ENCODE measurements at regions not wholly inside any gene's neighbourhood (a gene's known extent, or its start where the extent isn't known, plus 50 kb on each side); places are given as distances from the start of the nearest gene placed in this dataset.
A peak's percentile ranks its signal among the peaks of the same experiment; 100 is the strongest.

DNA sequence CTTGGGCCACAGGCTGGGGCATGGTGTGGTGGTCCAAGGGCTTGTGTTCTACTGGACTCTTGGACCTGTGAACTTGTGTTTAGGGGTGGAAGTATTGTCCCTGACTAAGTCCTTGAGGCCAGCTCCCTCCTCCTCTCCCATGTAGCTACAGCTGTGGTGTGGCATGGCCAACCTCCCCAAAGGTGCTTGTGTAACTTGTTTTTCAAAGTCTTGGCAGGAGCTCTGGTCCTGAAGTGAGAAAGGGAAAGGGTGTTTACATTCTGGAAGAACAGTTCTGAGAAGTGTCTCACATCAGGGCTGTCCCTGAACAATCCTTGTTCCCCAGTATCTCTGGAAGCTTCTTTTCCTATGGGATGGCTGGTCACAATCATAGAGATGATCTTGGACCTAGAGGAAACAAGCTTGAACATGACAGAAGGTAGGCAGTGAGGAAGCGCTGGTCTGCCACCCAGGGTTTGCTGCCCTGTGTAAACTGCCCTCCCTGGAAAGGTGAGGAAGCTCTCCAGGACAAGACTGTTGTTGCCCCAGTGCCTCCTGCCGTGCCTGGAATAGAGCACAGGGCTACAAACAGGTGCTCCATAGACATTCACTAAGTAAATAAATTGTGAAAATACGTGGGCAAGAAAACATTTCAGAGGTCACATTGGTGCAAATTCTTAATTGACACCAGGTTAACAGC is 64.6 kb upstream of the KLF9 start:
- no peak for DNase-seq (ENCODE audit: low read depth in 3 of 3)

DNA sequence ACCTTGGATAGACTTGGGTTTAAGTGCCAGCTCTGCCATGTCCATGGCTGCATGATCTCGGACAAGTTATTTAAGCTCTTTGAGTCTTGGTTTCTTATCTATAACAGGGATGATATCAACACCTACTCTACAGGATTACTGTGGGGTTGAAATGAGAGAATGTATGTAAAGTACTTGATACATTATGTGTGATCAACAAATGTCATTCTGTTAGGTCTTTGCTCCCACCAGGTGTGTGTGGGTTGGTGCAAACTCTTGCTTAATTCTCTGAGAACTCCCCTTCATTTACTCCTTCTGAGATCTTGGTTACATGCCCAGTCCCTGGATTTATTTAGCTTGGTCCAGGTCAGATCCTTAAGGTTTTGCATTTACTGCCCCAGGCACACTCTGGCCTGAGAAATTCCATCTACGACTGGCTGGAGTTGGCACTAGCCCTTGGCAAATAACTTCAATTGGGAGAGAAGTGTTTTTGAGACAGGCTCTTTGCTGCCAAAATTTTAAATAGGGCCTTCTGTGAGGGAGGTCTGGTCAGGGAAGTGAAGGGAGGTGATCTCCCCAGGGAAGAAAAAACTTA is 63.5 kb upstream of the KLF9 start:
- DNase-seq (ENCODE audit: low read depth in 3 of 3): no peak

GRCh38 chr9:70477146-70477745 is 62.8 kb upstream of the KLF9 start:
- DNase-seq (ENCODE audit: low read depth in 3 of 3): no peak

GRCh38 chr9:70475211-70475610 is 60.8 kb upstream of the KLF9 start:
- no peak for DNase-seq (ENCODE audit: low read depth in 3 of 3)

DNA sequence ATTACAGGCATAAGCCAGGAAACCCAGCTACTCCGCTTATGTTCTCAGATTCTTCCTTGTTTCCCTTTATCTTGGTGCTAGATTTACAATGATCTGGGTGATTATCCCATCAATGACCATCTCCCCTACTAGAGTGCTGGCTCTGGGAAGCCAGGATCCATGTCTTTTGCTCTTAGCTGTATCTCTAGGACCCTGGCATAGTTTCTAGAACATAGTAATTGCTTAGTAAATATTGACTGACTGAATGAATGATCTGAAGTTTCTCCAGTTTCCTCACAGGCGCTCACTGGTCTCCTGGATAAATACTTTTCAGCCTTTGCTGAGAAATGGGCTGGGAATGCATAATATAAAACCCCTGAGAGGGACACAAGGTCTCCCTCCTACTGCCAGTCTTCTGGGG is 60.0 kb upstream of the KLF9 start:
- no peak for DNase-seq (ENCODE audit: low read depth in 3 of 3)

DNA sequence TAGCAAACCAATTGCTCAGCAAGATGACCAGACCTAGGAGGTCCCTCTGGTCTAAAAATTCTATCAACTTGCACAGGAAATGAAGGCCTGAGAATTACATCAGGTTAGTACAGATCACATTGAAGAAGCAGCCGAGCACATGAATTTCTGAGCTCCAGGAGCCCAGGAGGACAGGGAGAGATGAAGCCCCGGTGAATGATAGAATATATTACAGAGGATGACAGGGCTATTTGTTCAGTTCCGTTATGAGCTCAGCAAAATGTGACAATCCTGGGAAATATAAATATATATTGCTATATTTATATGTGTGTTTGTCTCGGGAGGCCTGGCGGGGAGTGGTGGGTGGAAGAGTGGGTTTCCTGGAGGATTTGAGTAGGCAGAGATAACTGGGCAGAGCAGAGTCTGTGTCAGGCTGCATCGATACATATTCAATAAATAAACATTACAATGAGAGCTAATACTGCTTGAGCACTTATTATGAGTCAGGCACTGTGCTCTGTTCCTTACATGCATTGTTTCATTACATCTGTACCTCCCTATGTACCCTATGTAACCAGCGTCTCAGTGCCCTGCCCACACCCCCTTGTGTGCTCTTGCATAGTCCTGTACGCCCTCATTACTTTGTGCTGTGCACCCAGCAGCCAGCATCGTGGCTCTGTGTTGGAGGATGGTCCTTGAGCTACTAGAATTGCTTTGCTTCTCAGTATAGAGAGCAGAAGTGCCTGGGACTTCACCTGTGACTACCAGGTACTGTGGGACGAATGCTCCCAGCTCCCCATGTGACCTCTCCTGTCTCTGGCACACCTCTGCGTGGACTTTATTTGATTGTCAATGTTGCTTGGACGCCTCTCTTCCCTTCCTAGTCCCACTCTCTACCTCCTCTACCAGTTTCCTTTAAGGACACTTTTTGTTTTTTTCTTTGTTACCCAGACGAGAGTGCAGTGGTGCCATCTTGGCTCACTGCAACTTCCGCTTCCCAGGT is 58.1 kb upstream of the KLF9 start:
- no peak for DNase-seq (ENCODE audit: low read depth in 3 of 3)

DNA sequence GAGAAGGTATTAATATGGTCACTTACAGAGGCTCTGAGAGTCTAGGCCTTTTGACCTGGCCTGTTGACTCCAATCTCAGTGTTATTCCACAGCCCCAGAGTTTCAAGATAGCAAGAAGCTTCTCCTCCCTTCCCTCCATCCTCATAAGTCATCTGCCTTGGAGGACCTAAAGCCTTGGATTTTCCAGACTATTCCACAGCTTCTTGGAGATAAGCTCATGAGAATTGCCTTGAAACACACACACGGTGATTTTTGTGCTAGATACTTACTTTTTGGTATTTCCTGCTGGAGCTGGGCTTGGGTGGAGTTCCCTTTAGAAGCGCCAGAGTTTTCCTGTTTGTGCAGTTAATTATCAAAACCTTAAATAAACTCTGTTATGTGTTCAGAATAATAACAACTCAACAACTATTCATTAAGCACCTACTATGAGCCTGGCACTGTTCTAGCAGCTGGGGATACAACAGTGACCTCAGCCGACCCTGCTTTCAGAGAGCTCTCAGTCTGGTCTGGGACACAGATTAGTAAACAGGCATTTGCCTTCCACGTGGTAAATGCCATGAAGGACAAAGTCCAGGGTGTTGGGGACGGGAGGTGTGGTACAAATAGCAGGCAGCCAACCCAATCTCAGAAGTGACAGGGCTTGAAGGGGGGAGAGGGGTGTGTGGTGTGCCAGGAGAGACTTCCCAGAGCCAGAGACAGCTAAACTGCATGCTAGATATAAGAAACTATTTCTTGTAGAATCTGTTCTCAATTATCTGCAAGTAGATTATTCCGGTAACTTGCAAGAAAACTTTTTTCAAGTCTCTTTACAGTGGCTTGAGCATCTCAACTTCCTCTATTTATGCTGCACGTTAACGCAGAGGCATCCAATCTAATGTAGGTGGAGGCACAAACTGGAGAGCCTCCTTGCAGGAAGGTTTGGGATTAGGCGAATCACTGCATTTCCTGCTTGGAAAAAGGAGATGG is 55.9 kb upstream of the KLF9 start:
- no peak for DNase-seq (ENCODE audit: low read depth in 3 of 3)

- DNase-seq (ENCODE audit: low read depth in 3 of 3): no peak
Observed at GRCh38 chr9:70468291-70468690, 53.8 kb upstream of the KLF9 start.

GRCh38 chr9:70466976-70467561 is 52.6 kb upstream of the KLF9 start:
- peak; percentile 6 to 37 (median 20) for DNase-seq (ENCODE audit: low read depth in 3 of 3)

GRCh38 chr9:70465904-70466303 is 51.4 kb upstream of the KLF9 start:
- DNase-seq (ENCODE audit: low read depth in 3 of 3): no peak

DNA sequence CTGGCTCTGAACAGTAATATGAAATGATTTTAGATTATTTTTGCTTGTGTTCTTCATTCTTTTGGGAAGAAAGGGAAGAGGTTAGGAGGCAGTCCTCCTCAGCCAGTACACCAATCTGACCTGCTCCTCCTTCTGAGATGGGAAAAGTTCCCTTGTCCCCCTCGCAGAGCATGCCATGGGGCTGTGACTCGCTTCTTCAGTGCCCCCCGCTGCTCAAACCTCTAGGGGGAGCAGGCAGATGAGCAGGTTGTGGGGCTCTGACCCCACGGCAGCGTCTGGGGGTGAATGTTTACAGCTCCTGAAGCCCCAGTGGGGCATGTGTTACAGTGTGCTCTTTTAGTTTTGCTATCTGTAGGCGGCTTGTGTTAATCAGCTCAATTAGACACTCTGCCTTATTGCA is 50.9 kb upstream of the KLF9 start:
- no peak for DNase-seq (ENCODE audit: low read depth in 3 of 3)

Measured in stimulated activated CD4-positive, alpha-beta T cell treated with anti-CD3 and anti-CD28 coated beads, TNF-alpha, amount 100 ng/mL, for 48 hours (primary cell).